GM12878 (cell line): ENCODE measurements at regions not wholly inside any gene's neighbourhood (a gene's known extent, or its start where the extent isn't known, plus 50 kb on each side); places are given as distances from the start of the nearest gene placed in this dataset.

Source experiments
- ATAC-seq: fragments of 200-7000 bp; cut with Tn5 transposase; 3 replicates; pipeline ENCODE4 v1.9.1; 2020; ENCODE audit warnings: mild to moderate bottlenecking, moderate library complexity
- BruUV-seq: library from RNA; stranded (reverse); fragments of 400-500 nt; replicated peaks from 2 replicates; lab custom pipeline; 2021; lab: Mats Ljungman, UMichigan
- CTCF ChIA-PET: fragments of 300-600 bp; sonication (Branson Sonifier 250); formaldehyde crosslinking; extraction: SDS; loops from one replicate; lab custom pipeline; 2021; ENCODE audit warnings: inconsistent platforms; lab: Yijun Ruan, JAX
- POLR2A ChIA-PET: fragments of 350-600 bp; formaldehyde crosslinking; extraction: SDS; loops from one replicate; lab custom pipeline; 2021; ENCODE audit warnings: inconsistent platforms; lab: Charles Lee
- RAD21 ChIA-PET: fragments of 300-600 bp; sonication (Branson Sonifier 250); formaldehyde crosslinking; loops from one replicate; lab custom pipeline; 2023; ENCODE audit warnings: antibody characterized with exemption; ENCODE audit not compliant: unreplicated experiment; lab: Charles Lee
- SMC1A ChIA-PET: fragments of 300-600 bp; sonication (Branson Sonifier 250); formaldehyde crosslinking; loops from one replicate; lab custom pipeline; 2023; ENCODE audit not compliant: unreplicated experiment, uncharacterized antibody; lab: Charles Lee
- DNase-seq: peaks from one replicate; pipeline ENCODE4 v3.0.0-alpha.2; 2011; ENCODE audit warnings: low read depth, low spot score
- FAIRE-seq: peaks from 3 replicates; lab custom pipeline; 2011; peaks lifted over from hg19 to GRCh38; lab: Jason Lieb, UNC
- H2AFZ ChIP-seq: 2 replicates; pipeline ENCODE4 v1.6.0; 2011; ENCODE audit warnings: low read depth, low read length, control low read depth; ENCODE audit not compliant: control insufficient read depth
- H3K27ac ChIP-seq: 2 replicates; pipeline ENCODE4 v1.5.1; 2011; ENCODE audit warnings: control low read depth; ENCODE audit not compliant: control insufficient read depth, insufficient read depth
- H3K27me3 ChIP-seq, 2 experiments: replicated peaks in 1 of 2; 2 replicates each; pipeline versions ENCODE4 v1.6.0 to v1.6.1; 2011; ENCODE audit warnings: low read length in 1 of 2; ENCODE audit not compliant: control insufficient read depth in 2 of 2, insufficient read depth in 2 of 2
- H3K36me3 ChIP-seq, 2 experiments: 2 replicates each; pipeline ENCODE4 v1.5.1; 2011; ENCODE audit warnings: low read length in 1 of 2; ENCODE audit not compliant: control insufficient read depth in 2 of 2, insufficient read depth in 2 of 2
- H3K4me1 ChIP-seq: 2 replicates; pipeline ENCODE4 v1.6.1; 2011; ENCODE audit warnings: mild to moderate bottlenecking, low read length, moderate library complexity, mixed read lengths; ENCODE audit not compliant: control insufficient read depth, insufficient read depth
- H3K4me2 ChIP-seq: 2 replicates; pipeline ENCODE4 v1.6.0; 2011; ENCODE audit warnings: control low read depth; ENCODE audit not compliant: control insufficient read depth, insufficient read depth
- H3K4me3 ChIP-seq: fragments of 200-600 bp; sonication (generic); 2 replicates; pipeline ENCODE4 v1.5.1; 2016
- H3K79me2 ChIP-seq: 2 replicates; pipeline ENCODE4 v1.6.0; 2011; ENCODE audit warnings: low read length; ENCODE audit not compliant: control insufficient read depth, insufficient read depth
- H3K9ac ChIP-seq: 2 replicates; pipeline ENCODE4 v1.8.0; 2011; ENCODE audit warnings: low read length, control low read depth, mixed read lengths; ENCODE audit not compliant: control insufficient read depth, insufficient read depth
- H3K9me3 ChIP-seq: replicated peaks from 3 replicates; pipeline ENCODE4 v1.5.1; 2011; ENCODE audit warnings: mild to moderate bottlenecking, low read length; ENCODE audit not compliant: control insufficient read depth, insufficient read depth
- H4K20me1 ChIP-seq: 2 replicates; pipeline ENCODE4 v1.6.0; 2011; ENCODE audit not compliant: control insufficient read depth, insufficient read depth
- ASH2L ChIP-seq: fragments of 300-600, 200-600 bp; sonication (generic); IDR thresholded peaks from 2 replicates; pipeline ENCODE4 v1.6.1; 2017; ENCODE audit warnings: low read depth, mild to moderate bottlenecking, borderline replicate concordance
- BHLHE40 ChIP-seq, 2 experiments: fragments of 450-650 bp in 1 of 2; IDR thresholded peaks; 2 replicates each; pipeline ENCODE4 v1.6.1; 2011 to 2017; ENCODE audit warnings: low read depth in 2 of 2, borderline replicate concordance in 1 of 2, improper control_type of control experiment in 1 of 2, low read length in 1 of 2, mild to moderate bottlenecking in 1 of 2
- IKZF1 ChIP-seq: fragments of 450-650 bp; conservative IDR thresholded peaks from 2 replicates; pipeline ENCODE4 v1.6.1; 2017; ENCODE audit warnings: antibody characterized with exemption, mild to moderate bottlenecking
- IRF5 ChIP-seq: fragments of 450-650 bp; IDR thresholded peaks from 2 replicates; pipeline ENCODE4 v1.6.1; 2017; ENCODE audit warnings: borderline replicate concordance
- JUND ChIP-seq: IDR thresholded peaks from 2 replicates; pipeline ENCODE4 v1.6.1; 2012; ENCODE audit warnings: low read depth, mild to moderate bottlenecking, low read length, improper control_type of control experiment, moderate library complexity
- KAT2A ChIP-seq: conservative IDR thresholded peaks from 2 replicates; pipeline ENCODE4 v1.6.1; 2011; ENCODE audit warnings: low read depth, low read length; ENCODE audit not compliant: control insufficient read depth
- POU2F2 ChIP-seq: IDR thresholded peaks from 3 replicates; pipeline ENCODE4 v1.6.1; 2011; ENCODE audit warnings: low read depth, mild to moderate bottlenecking, low read length, borderline replicate concordance
- PRDM15 ChIP-seq: fragments of 450-650 bp; formaldehyde crosslinking; IDR thresholded peaks from 2 replicates; pipeline ENCODE4 v1.4.0; 2020; ENCODE audit warnings: mild to moderate bottlenecking, moderate library complexity
- RFX5 ChIP-seq: IDR thresholded peaks from 2 replicates; pipeline ENCODE4 v1.6.1; 2011; ENCODE audit warnings: low read depth, low read length, improper control_type of control experiment
- SIN3A ChIP-seq: IDR thresholded peaks from 2 replicates; pipeline ENCODE4 v1.6.1; 2012; ENCODE audit warnings: low read depth, low read length, improper control_type of control experiment
- SIX5 ChIP-seq: IDR thresholded peaks from 2 replicates; pipeline ENCODE4 v1.6.1; 2011; ENCODE audit warnings: mild to moderate bottlenecking, low read depth, low read length, moderate library complexity; ENCODE audit not compliant: severe bottlenecking
- WGBS: methylation state at CpG from one replicate; pipeline ENCODE4 v1.1.6; 2016; ENCODE audit warnings: low lambda C conversion rate; ENCODE audit not compliant: insufficient replicate concordance, insufficient coverage; ENCODE audit errors: missing lambda C conversion rate; 5-methylcytosine and 5-hydroxymethylcytosine counted together
- in situ Hi-C: fragments of 300-500 bp; cut with MboI; formaldehyde crosslinking; loops from 9 replicates; pipeline ENCODE4 v1.14.3; 2018; ENCODE audit warnings: mixed read lengths
- intact Hi-C: fragments of 100-400 bp; cut with micrococcal nuclease; formaldehyde crosslinking; loops from one replicate; pipeline ENCODE4 v1.14.2; 2022; ENCODE audit not compliant: unreplicated experiment

GRCh38 chr6:71040043-71040442 is 83.2 kb upstream of the B3GAT2 start (continued):
- TF ChIP-seq IRF5 (no peak), KAT2A (no peak), RFX5 (no peak), JUND (no peak), SIX5 (no peak)

- intact Hi-C loops, result no loop called here
- ATAC-seq (no peak), DNase-seq (no peak), FAIRE-seq (no peak)
- 47% methylated on average over 2 of the region's 2 CpGs for WGBS
- POLR2A ChIA-PET, result no interaction called here
- H3K4me1 ChIP-seq, result no peaks in the 10 kb centered on the region
- H3K4me2 ChIP-seq, result no peak overlapping the region
- no peaks in the 10 kb centered on the region for H3K9me3 ChIP-seq
- no TSS peak for BruUV-seq
- SMC1A ChIA-PET, result no interaction called here
- H3K4me3 ChIP-seq, result no peak overlapping the region
- CTCF ChIA-PET, result no interaction called here
- H4K20me1 ChIP-seq, result no peaks in the 10 kb centered on the region
- in situ Hi-C loops, result no loop called here
- H2AFZ ChIP-seq, result no peak overlapping the region
- RAD21 ChIA-PET, result no interaction called here
- H3K36me3 ChIP-seq, result no peaks in the 10 kb centered on the region
- no peaks in the 10 kb centered on the region for H3K79me2 ChIP-seq
- TF ChIP-seq POU2F2, result no peak
- no peak for TF ChIP-seq ASH2L
- no peak for TF ChIP-seq BHLHE40 (IDR thresholded peaks at IDR 0.05; ENCODE audit: borderline replicate concordance in 1 of 2, low read depth in 2 of 2, low read length in 1 of 2)
- TF ChIP-seq IKZF1, result no peak
- TF ChIP-seq PRDM15 (CRISPR knock-in tag), result no peak
- no peak for TF ChIP-seq SIN3A
- no peaks in the 10 kb centered on the region; a peak in 1 of 4 replicates for H3K27me3 ChIP-seq
- no peak overlapping the region for H3K27ac ChIP-seq
- no peak overlapping the region for H3K9ac ChIP-seq
Measured at GRCh38 chr6:71040841-71041240, 84.0 kb upstream of the B3GAT2 start.
